PFSK-1 (cell line): ENCODE measurements at regions not wholly inside any gene's neighbourhood (a gene's known extent, or its start where the extent isn't known, plus 50 kb on each side); places are given as distances from the start of the nearest gene placed in this dataset.

ENCODE experiments used
- POLR2AphosphoS5 ChIP-seq: IDR thresholded peaks from 2 replicates; pipeline ENCODE4 v1.6.1; 2012; ENCODE audit warnings: low read depth, mild to moderate bottlenecking, control low read depth, low read length, moderate library complexity
- SIN3A ChIP-seq: IDR thresholded peaks from 2 replicates; pipeline ENCODE4 v1.6.1; 2012; ENCODE audit warnings: mild to moderate bottlenecking, low read length, moderate library complexity, borderline replicate concordance; ENCODE audit not compliant: insufficient read depth
- TAF1 ChIP-seq: IDR thresholded peaks from 2 replicates; pipeline ENCODE4 v1.6.1; 2012; ENCODE audit warnings: low read length, control low read depth, borderline replicate concordance; ENCODE audit not compliant: insufficient read depth
- TF ChIP-seq, protein P1 (sequence below), 2 experiments: IDR thresholded peaks; 2 replicates each; pipeline versions ENCODE4 v1.6.1 to v1.8.0; 2011 to 2012; ENCODE audit warnings: low read depth in 2 of 2, low read length in 2 of 2, control low read depth in 1 of 2, inconsistent platforms in 1 of 2, mild to moderate bottlenecking in 1 of 2, moderate library complexity in 1 of 2; ENCODE audit not compliant: insufficient read depth in 1 of 2

DNA sequence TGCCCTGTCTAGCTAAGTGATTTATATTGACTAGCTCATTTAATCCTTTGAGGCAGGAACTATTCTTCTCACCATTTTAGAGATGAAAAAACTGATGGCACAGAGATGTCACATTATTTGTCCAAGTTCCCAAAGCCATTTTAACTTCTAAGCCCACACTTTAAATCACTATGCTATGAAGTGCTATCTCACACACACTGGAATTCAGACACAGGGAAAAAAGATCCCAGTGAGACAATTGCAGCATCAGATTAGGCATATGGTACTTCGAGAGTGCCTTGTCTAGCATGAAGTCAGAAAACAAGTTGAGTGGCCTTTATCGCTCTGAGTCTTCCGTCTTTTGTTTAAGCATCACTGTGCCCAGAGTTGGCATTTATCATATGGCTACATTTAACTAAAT is 54.1 kb upstream of the PDE7B start:
- TF ChIP-seq TAF1, result no peak
- TF ChIP-seq, protein P1, sequence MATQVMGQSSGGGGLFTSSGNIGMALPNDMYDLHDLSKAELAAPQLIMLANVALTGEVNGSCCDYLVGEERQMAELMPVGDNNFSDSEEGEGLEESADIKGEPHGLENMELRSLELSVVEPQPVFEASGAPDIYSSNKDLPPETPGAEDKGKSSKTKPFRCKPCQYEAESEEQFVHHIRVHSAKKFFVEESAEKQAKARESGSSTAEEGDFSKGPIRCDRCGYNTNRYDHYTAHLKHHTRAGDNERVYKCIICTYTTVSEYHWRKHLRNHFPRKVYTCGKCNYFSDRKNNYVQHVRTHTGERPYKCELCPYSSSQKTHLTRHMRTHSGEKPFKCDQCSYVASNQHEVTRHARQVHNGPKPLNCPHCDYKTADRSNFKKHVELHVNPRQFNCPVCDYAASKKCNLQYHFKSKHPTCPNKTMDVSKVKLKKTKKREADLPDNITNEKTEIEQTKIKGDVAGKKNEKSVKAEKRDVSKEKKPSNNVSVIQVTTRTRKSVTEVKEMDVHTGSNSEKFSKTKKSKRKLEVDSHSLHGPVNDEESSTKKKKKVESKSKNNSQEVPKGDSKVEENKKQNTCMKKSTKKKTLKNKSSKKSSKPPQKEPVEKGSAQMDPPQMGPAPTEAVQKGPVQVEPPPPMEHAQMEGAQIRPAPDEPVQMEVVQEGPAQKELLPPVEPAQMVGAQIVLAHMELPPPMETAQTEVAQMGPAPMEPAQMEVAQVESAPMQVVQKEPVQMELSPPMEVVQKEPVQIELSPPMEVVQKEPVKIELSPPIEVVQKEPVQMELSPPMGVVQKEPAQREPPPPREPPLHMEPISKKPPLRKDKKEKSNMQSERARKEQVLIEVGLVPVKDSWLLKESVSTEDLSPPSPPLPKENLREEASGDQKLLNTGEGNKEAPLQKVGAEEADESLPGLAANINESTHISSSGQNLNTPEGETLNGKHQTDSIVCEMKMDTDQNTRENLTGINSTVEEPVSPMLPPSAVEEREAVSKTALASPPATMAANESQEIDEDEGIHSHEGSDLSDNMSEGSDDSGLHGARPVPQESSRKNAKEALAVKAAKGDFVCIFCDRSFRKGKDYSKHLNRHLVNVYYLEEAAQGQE (IDR thresholded peaks at IDR 0.05; ENCODE audit: insufficient read depth in 1 of 2, low read depth in 2 of 2, low read length in 2 of 2), result no peak

DNA sequence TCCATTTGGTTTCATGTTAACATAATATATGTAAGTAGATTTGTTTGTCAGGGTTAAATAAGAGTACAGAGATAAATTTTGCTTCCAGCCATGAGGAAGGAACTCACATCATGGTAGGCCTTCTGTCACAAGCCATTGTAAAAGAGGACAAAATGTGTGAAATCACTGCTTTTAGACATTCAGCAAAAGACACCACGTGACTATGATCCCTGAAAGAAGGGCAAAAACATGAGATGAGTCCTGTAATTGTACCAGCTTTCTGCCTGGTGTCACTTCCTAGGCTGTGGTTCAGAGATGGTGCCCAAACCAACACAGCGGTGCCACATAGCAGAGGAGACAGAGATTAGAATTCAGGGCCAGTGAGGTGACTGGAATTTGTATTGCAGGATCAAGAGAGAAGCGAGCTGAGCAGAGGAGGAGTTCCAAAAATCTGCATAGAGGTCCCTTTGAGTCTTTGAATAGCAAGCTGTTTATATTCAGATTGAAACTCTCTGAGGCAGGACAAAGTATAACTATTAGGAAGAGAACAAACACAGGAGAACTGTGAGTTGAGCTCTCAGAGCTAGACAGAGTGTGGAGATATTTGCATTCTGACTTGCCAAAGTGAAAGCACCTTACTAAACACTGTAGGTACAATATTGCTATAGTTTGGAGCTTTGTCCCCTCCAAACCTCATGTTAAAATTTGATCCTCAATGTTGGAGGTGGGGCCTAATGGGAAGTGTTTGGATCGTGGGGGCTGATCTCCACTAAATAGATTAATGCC is 52.6 kb upstream of the PDE7B start:
- TF ChIP-seq SIN3A (no peak), POLR2AphosphoS5 (no peak), TAF1 (no peak)
